ENCODE measurements at regions not wholly inside any gene's neighbourhood (a gene's known extent, or its start where the extent isn't known, plus 50 kb on each side); places are given as distances from the start of the nearest gene placed in this dataset.

DNA sequence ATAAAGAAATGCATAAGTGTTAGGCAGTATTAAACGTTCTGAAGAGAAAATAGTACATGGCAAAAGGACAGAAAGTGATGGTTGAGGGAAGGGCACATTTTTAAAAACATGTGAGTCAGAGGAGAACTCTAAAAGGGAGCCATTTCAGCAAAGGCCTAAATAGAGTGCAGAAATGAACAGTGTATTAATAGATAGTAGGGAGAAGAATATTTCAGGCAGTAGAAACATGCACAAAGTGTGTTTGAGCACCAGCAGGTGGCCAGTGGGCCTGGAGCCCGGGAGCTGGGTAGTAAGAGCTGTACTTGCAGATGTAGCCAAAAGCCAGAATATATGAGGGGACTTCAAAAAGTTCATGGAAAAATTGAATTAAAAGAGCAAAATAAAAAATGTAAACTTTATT is 288.1 kb upstream of the FIGN start:
- TF ChIP-seq, protein P1, sequence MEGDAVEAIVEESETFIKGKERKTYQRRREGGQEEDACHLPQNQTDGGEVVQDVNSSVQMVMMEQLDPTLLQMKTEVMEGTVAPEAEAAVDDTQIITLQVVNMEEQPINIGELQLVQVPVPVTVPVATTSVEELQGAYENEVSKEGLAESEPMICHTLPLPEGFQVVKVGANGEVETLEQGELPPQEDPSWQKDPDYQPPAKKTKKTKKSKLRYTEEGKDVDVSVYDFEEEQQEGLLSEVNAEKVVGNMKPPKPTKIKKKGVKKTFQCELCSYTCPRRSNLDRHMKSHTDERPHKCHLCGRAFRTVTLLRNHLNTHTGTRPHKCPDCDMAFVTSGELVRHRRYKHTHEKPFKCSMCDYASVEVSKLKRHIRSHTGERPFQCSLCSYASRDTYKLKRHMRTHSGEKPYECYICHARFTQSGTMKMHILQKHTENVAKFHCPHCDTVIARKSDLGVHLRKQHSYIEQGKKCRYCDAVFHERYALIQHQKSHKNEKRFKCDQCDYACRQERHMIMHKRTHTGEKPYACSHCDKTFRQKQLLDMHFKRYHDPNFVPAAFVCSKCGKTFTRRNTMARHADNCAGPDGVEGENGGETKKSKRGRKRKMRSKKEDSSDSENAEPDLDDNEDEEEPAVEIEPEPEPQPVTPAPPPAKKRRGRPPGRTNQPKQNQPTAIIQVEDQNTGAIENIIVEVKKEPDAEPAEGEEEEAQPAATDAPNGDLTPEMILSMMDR (IDR thresholded peaks at IDR 0.05): no peak
- TF ChIP-seq POLR2A (IDR thresholded peaks at IDR 0.05): no peak
